Right lobe of liver (tissue), 6 donors: ENCODE measurements at regions not wholly inside any gene's neighbourhood (a gene's known extent, or its start where the extent isn't known, plus 50 kb on each side); places are given as distances from the start of the nearest gene placed in this dataset.

Experiments used
- ATAC-seq, 4 donors: fragments of 200-7000 bp; cut with Tn5 transposase; one replicate each; pipeline ENCODE4 v1.9.1; 2020; ENCODE audit warnings: mild to moderate bottlenecking in 4 of 4, moderate library complexity in 4 of 4
- DNase-seq, 3 donors: peaks; one replicate each; pipeline ENCODE4 v3.0.0-alpha.2; 2020
- H3K27ac ChIP-seq, 3 donors: fragments of 200-600 bp; one replicate each; pipeline ENCODE4 v1.8.0; 2022
- H3K27me3 ChIP-seq, 2 donors: fragments of 200-600 bp; one replicate each; pipeline ENCODE4 v1.8.0; 2022
- H3K36me3 ChIP-seq, 4 donors: fragments of 200-600 bp; sonication (generic) in 1 of 4; one replicate each; pipeline versions ENCODE4 v1.5.1 to v1.8.0; 2017 to 2022; ENCODE audit warnings: control low read depth in 1 of 4
- H3K4me1 ChIP-seq, 4 donors: fragments of 200-600 bp; sonication (generic) in 1 of 4; one replicate each; pipeline versions ENCODE4 v1.5.1 to v1.8.0; 2017 to 2022; ENCODE audit warnings: control low read depth in 1 of 4
- H3K4me3 ChIP-seq, 3 donors: fragments of 200-600 bp; one replicate each; pipeline ENCODE4 v1.8.0; 2022
- H3K9me3 ChIP-seq, 4 donors: fragments of 200-600 bp; sonication (generic) in 1 of 4; one replicate each; pipeline versions ENCODE4 v1.5.1 to v1.8.0; 2017 to 2022; ENCODE audit warnings: control low read depth in 1 of 4
- POLR2A ChIP-seq: fragments of 450-650 bp; IDR thresholded peaks from one replicate; pipeline ENCODE4 v1.6.1; 2017; ENCODE audit warnings: antibody characterized with exemption, mild to moderate bottlenecking
- WGBS: methylation state at CpG from one replicate; pipeline ENCODE4 v1.1.6; 2018; ENCODE audit warnings: low coverage, low lambda C conversion rate; ENCODE audit not compliant: insufficient coverage; ENCODE audit errors: missing lambda C conversion rate; 5-methylcytosine and 5-hydroxymethylcytosine counted together
- intact Hi-C, 2 donors: fragments of 100-400 bp; cut with DNase I; formaldehyde crosslinking; loops; one replicate each; pipeline versions ENCODE4 v1.11.2 to v1.14.1; 2022
- TF ChIP-seq, protein P1 (sequence below), 4 donors: fragments of 200-600 bp in 3 of 4; fragments of 450-650 bp in 1 of 4; IDR thresholded peaks; one replicate each; pipeline versions ENCODE4 v1.5.1 to v1.8.0; 2016 to 2022; ENCODE audit warnings: antibody characterized with exemption in 4 of 4, mild to moderate bottlenecking in 2 of 4
- donor health status: DM: no; HTN: yes; CAD: no.
- donor health status: DM: no; HTN: no; CAD: no.
- donor health status: DM: no; HTN: no; CAD: no.
- donor health status: DM: no; HTN: yes; CAD: no.
- donor health status: DM: no; HTN: yes; CAD: no.

DNA sequence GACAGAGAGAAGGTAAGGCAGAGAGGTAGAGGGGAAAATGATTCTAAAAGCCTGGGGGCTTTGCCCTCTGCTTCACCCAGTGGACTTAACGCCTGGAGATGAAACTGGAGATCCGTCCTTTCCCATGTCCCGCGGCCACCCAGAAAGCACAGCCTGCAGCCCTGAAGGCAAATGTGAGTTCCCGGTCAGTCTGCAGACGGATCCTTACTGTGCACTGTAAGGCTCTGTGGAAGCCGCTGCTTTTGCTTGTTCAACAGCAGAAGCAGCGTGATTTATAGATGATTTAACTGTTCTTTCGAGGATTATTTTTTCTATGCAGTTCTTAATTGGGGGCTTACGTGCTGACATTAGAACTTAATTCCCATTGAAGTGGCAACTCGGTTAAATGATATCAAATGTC, 290.4 kb downstream of the FOXL1 start:
- ATAC-seq = no peak
- no peaks in the 10 kb centered on the region for H3K36me3 ChIP-seq
- no peak for DNase-seq
- H3K4me1 ChIP-seq = no peaks in the 10 kb centered on the region
- no peak for TF ChIP-seq POLR2A
- TF ChIP-seq, protein P1, sequence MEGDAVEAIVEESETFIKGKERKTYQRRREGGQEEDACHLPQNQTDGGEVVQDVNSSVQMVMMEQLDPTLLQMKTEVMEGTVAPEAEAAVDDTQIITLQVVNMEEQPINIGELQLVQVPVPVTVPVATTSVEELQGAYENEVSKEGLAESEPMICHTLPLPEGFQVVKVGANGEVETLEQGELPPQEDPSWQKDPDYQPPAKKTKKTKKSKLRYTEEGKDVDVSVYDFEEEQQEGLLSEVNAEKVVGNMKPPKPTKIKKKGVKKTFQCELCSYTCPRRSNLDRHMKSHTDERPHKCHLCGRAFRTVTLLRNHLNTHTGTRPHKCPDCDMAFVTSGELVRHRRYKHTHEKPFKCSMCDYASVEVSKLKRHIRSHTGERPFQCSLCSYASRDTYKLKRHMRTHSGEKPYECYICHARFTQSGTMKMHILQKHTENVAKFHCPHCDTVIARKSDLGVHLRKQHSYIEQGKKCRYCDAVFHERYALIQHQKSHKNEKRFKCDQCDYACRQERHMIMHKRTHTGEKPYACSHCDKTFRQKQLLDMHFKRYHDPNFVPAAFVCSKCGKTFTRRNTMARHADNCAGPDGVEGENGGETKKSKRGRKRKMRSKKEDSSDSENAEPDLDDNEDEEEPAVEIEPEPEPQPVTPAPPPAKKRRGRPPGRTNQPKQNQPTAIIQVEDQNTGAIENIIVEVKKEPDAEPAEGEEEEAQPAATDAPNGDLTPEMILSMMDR (IDR thresholded peaks at IDR 0.05) = no peak
- intact Hi-C loops = no loop called here
- H3K27me3 ChIP-seq = no peaks in the 10 kb centered on the region
- 47% methylated on average over 11 of the region's 11 CpGs for WGBS
- no peaks in the 10 kb centered on the region for H3K9me3 ChIP-seq
- no peak overlapping the region for H3K27ac ChIP-seq
- no peak overlapping the region for H3K4me3 ChIP-seq

DNA sequence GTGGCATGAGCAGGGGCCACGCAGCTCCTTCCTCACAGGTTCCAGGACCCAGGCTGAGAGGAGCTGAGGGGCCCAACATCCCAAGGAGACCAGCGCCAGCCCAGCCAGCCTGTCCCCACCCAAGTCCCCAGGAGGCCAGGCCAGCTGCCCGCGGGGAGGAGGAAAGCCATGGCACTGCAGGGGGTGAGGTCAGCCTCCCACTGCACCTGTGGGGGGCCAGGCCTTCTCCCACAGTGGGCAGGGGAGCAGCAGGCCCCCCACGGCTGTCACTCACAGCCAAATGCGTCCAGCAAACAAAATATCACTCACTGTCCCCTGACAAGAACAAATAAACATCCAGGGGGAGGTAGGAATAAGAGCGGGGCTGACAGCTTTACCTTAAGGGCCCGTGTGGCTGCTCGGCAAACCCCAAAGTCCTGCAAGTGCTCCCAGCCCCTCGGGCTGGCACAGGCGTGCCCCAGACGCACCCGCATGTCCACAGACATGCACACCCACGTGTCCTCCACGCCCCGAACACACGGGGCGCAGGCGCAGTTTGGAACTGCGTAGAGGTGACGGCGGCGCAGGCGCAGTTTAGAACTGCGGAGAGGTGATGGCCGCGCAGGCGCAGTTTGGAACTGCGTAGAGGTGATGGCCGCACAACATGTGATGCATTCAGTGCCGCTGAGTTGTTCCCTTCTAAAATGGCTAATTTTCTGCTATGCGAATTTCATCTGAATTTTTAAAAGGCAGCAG, 291.1 kb downstream of the FOXL1 start:
- 43% methylated on average over 8 of the region's 32 CpGs for WGBS
- no peak for DNase-seq

DNA sequence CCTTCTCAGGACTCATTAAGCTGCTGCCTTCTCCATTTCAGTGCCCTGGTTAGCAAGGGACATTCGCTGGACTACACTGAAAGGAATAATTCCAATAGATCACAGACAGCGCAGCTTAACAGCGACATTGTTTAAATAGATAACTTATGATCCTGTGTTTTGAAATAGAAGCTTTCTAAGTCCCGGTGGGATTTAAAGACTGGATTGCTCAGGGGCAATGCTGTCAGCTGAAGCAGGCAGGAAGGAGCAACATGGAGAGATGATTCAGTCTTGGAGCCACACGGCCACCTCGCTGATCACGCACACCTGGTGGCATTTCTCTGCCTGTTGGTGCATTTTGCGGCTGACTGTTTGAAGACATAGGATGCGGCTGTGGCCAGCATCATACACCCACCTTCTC, 292.0 kb downstream of the FOXL1 start:
- intact Hi-C loops = no loop called here
- TF ChIP-seq, protein P1 (IDR thresholded peaks at IDR 0.05) = no peak
- no peak for TF ChIP-seq POLR2A
- no peaks in the 10 kb centered on the region for H3K4me1 ChIP-seq
- H3K36me3 ChIP-seq = no peaks in the 10 kb centered on the region
- WGBS = 85% methylated on average over 8 of the region's 9 CpGs
- no peaks in the 10 kb centered on the region for H3K9me3 ChIP-seq
- DNase-seq = no peak
- no peak overlapping the region for H3K27ac ChIP-seq
- H3K4me3 ChIP-seq = no peak overlapping the region
- H3K27me3 ChIP-seq = no peaks in the 10 kb centered on the region
- no peak for ATAC-seq

More for the DNA sequence above, 291.1 kb downstream of the FOXL1 start:
- Histone ChIP-seq H3K4me1 (no peaks in the 10 kb centered on the region), H3K4me3 (no peak overlapping the region), H3K27me3 (no peaks in the 10 kb centered on the region), H3K27ac (no peak overlapping the region), H3K36me3 (no peaks in the 10 kb centered on the region), H3K9me3 (no peaks in the 10 kb centered on the region)
- no peak for TF ChIP-seq POLR2A
- TF ChIP-seq, protein P1 (IDR thresholded peaks at IDR 0.05) = no peak
- no peak for ATAC-seq
- intact Hi-C loops = no loop called here

DNA sequence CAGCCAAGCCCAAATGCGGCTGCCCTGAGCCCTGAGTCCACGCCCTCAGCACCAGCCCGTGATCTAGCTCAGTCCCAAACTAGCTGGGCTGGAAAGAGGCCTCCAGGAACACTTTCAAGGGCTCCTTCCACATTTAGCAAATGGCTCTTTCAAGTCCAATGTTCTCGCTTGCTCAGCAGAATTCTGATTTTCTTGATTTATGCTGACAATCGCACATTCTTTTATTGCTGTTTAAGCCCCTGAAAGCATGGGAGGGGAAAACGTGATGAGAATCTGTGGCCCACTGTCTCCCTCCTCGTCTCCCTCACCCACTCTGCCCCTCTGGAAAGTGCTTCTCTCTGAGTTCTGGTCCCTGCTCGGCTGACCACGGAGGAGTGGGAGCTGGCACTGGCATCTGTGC, 293.8 kb downstream of the FOXL1 start:
- 44% methylated on average over 5 of the region's 9 CpGs for WGBS
- no peaks in the 10 kb centered on the region for H3K36me3 ChIP-seq
- no peaks in the 10 kb centered on the region for H3K9me3 ChIP-seq
- DNase-seq (no peak), ATAC-seq (no peak)
- H3K27ac ChIP-seq = no peak overlapping the region
- no peaks in the 10 kb centered on the region for H3K4me1 ChIP-seq
- H3K27me3 ChIP-seq = no peaks in the 10 kb centered on the region
- H3K4me3 ChIP-seq = no peak overlapping the region
- intact Hi-C loops = no loop called here
- TF ChIP-seq, protein P1 (IDR thresholded peaks at IDR 0.05) = no peak
- TF ChIP-seq POLR2A = no peak

DNA sequence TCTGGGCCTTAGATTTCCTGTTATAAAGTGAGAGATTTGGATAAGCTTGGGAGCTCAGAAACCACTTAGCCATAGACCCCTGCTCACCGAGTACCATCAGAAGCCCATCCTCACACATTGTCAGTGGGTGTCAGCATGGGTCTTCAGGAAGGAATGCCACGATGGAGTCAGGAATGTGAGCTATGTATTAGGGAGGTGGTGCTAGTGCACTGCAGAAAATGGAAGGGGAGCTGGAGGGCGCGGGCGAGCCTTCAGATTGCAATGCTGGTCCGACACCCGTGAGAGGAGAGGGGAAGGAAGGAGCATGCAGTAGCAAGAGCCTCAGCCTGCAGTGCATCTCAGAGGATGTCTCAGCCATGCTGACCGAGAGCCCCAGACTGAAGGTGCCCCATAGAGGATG, 294.5 kb downstream of the FOXL1 start:
- Histone ChIP-seq H3K27me3 (no peaks in the 10 kb centered on the region), H3K27ac (no peak overlapping the region), H3K9me3 (no peaks in the 10 kb centered on the region), H3K4me1 (no peaks in the 10 kb centered on the region), H3K4me3 (no peak overlapping the region), H3K36me3 (no peaks in the 10 kb centered on the region)
- 90% methylated on average over 7 of the region's 8 CpGs for WGBS
- no peak for ATAC-seq
- intact Hi-C loops = no loop called here
- no peak for TF ChIP-seq POLR2A
- TF ChIP-seq, protein P1 (IDR thresholded peaks at IDR 0.05) = no peak
- DNase-seq = no peak
